ENCODE measurements at regions not wholly inside any gene's neighbourhood (a gene's known extent, or its start where the extent isn't known, plus 50 kb on each side); places are given as distances from the start of the nearest gene placed in this dataset.

GRCh38 chr6:132959639-132960326 lies 145.4 kb downstream of the RPS12 start:
- H2AFZ ChIP-seq (ENCODE audit: low read depth) = no peak overlapping the region
- no peak overlapping the region for H3K27ac ChIP-seq (ENCODE audit: low read depth in 2 of 2, low read length in 1 of 2)
- H3K36me3 ChIP-seq (replicated peaks in 1 of 2; ENCODE audit: control insufficient read depth in 1 of 2, insufficient read depth in 2 of 2, low read length in 1 of 2) = no peaks in the 10 kb centered on the region
- 46% methylated on average over 4 of the region's 4 CpGs for WGBS (ENCODE audit: low lambda C conversion rate)
- no peaks in the 10 kb centered on the region for H4K20me1 ChIP-seq (ENCODE audit: insufficient read depth)
- DNase-seq = no peak
- no peak overlapping the region for H3K4me2 ChIP-seq
- peaks cover 7% of the 10 kb centered on the region for H3F3A ChIP-seq (replicated peaks; ENCODE audit: insufficient read depth)
- H3K27me3 ChIP-seq (ENCODE audit: insufficient read depth) = no peaks in the 10 kb centered on the region
- no peak overlapping the region for H3K9ac ChIP-seq
- H3K4me1 ChIP-seq (ENCODE audit: control insufficient read depth in 1 of 2, insufficient read depth in 2 of 2, low read depth in 1 of 2, low read length in 1 of 2) = peaks cover 0 to 8% of the 10 kb centered on the region in 2 experiments; a peak in 2 of 4 replicates
- ChIA-PET POLR2A (no interaction called here), CTCF (interaction anchor here (0.8 to 1.5 kb wide), 3 partner anchors 10 to 553 kb away, joined by 3 to 6 read pairs (median 3); no protein-coding TSS in a partner anchor)
- no peaks in the 10 kb centered on the region for H3K9me3 ChIP-seq
- no peaks in the 10 kb centered on the region for H3K9me2 ChIP-seq
- H3K79me2 ChIP-seq (ENCODE audit: insufficient read depth) = no peaks in the 10 kb centered on the region
- TF ChIP-seq FOXM1 (IDR thresholded peaks at IDR 0.05; ENCODE audit: low read depth) (no peak), POLR2AphosphoS5 (IDR thresholded peaks at IDR 0.05; ENCODE audit: low read depth, low read length) (no peak), ZBTB33 (IDR thresholded peaks at IDR 0.05; ENCODE audit: borderline replicate concordance, low read depth) (no peak), MAX (IDR thresholded peaks at IDR 0.05; ENCODE audit: low read depth) (no peak), IRF3 (IDR thresholded peaks at IDR 0.05; ENCODE audit: low read depth, low read length) (no peak), GABPA (IDR thresholded peaks at IDR 0.05; ENCODE audit: low read depth) (no peak), CTCF (IDR thresholded peaks at IDR 0.05) (no peak), EZH2phosphoT487 (IDR thresholded peaks at IDR 0.05; ENCODE audit: borderline replicate concordance, low read depth) (no peak), RXRA (IDR thresholded peaks at IDR 0.05; ENCODE audit: borderline replicate concordance, low read depth) (no peak), TAF1 (IDR thresholded peaks at IDR 0.05; ENCODE audit: borderline replicate concordance, low read depth, low read length) (no peak), YY1 (IDR thresholded peaks at IDR 0.05; ENCODE audit: low read depth) (no peak), TEAD4 (IDR thresholded peaks at IDR 0.05; ENCODE audit: borderline replicate concordance, insufficient read depth) (no peak), RCOR1 (IDR thresholded peaks at IDR 0.05; ENCODE audit: low read length) (no peak)
- H3K4me3 ChIP-seq (ENCODE audit: low read depth in 2 of 2, low read length in 1 of 2) = no peak overlapping the region

Measured in SK-N-SH (cell line).